22Rv1 (cell line): ENCODE measurements at regions not wholly inside any gene's neighbourhood (a gene's known extent, or its start where the extent isn't known, plus 50 kb on each side); places are given as distances from the start of the nearest gene placed in this dataset.
"Not testable (repeated sequence)": the region's sequence is repeated elsewhere in the genome, so short reads cannot be mapped to it uniquely, and the experiment has no call there.

Source experiments
- H3K27ac ChIP-seq: fragments of 450-650 bp; 2 replicates; pipeline ENCODE4 v1.5.1; 2017
- CTCF ChIP-seq: fragments of 450-650 bp; IDR thresholded peaks from 2 replicates; pipeline ENCODE4 v1.5.1; 2017; ENCODE audit warnings: mild to moderate bottlenecking
- ZFX ChIP-seq: fragments of 450-650 bp; IDR thresholded peaks from 2 replicates; pipeline ENCODE4 v1.6.1; 2017; ENCODE audit warnings: antibody characterized with exemption, borderline replicate concordance

- H3K27ac ChIP-seq: no peak overlapping the region
- no peak for TF ChIP-seq CTCF
- no peak for TF ChIP-seq ZFX
Observed at GRCh38 chr3:177693616-177694264, 496.5 kb upstream of the TBL1XR1 start.

DNA sequence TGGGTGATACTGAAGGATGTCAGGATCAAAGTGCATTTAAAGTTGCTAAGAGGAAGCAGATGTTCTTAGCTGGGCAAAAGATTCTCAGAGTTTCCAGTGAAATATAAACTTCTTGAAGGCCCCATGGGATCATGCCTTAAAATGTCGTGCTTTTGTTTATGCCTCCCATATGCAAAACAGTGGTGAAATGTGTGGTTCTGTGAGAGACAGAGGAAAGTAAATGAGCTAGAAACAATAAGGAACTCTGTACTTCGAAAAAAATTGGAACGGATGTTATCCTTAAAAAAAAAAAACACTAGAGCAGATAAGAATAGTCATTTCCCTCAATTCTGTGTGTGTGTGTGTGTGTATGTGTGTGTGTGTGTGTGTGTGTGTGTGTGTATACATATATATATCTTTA is 497.0 kb upstream of the TBL1XR1 start:
- no peak overlapping the region for H3K27ac ChIP-seq
- TF ChIP-seq CTCF (no peak), ZFX (no peak)

DNA sequence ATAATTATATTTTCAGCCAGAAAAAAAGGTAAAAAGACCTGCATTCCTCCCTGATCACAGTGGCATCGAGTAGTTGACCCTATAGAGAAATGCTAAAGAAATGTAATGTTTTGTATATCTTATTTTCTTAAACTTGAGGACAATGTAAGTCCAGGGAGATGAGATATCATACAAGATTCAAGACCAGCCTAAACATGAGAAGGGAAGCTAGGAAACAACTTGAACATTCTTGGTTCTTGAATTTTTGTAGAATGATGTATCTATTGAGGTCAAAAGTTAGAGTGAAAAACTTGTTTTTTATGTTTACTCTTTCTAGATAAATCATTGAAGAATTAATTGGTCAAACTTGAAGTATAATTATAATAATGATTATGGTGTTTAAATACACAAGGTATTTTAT is 497.7 kb upstream of the TBL1XR1 start:
- H3K27ac ChIP-seq: no peak overlapping the region

GRCh38 chr3:177700117-177700516 is 502.8 kb upstream of the TBL1XR1 start:
- TF ChIP-seq CTCF: no peak
- no peak for TF ChIP-seq ZFX
- no peak overlapping the region for H3K27ac ChIP-seq

More for the DNA sequence above, 497.7 kb upstream of the TBL1XR1 start:
- TF ChIP-seq ZFX (no peak), CTCF (no peak)

GRCh38 chr3:177703788-177704187 is 506.5 kb upstream of the TBL1XR1 start:
- H3K27ac ChIP-seq: no peak overlapping the region
- TF ChIP-seq CTCF (no peak), ZFX (no peak)

DNA sequence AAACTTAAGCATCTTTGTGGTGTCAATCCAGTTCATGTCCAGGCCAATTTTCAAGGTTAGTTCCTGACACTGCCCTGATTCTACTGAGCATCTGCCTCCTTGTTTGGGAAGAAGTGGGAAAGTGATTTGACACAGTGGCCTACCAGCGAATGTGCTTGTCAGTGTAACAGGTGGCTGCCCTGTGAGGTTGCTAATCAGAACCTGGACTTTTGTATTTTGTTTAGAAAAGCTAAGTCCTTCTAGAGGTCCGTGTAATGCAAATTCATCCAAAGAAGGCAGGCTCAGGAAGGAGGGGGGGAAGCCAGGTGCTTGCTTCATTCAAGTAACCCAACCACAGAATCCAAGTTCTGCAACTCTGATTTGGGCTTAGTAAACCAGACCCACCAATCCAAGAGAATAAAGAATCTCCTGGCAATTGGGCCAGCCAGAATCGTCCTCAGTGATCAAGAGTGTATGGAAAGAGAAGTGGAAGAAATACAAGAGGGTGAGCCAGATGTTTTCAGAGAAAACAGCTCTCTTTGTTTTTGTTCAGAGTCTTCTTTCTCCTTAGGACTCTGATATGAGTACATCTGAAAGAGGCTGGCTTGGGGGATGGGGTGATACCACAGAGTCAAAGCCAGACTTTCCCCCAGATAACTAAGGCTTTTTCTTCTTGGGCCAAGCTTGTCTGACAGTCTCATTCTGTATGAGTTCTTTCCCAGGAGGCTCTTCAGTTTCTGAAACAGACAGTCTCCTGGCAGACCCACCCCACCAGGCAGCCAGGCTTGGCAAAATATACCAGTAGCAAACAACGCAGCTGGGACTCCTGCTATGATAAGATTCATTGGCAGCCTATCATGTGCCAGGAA is 508.9 kb upstream of the TBL1XR1 start:
- TF ChIP-seq CTCF: no peak
- no peak overlapping the region for H3K27ac ChIP-seq

GRCh38 chr3:177709470-177709869 is 512.2 kb upstream of the TBL1XR1 start:
- H3K27ac ChIP-seq: not testable (repeated sequence)
